OCI-LY7 (cell line): ENCODE measurements at regions not wholly inside any gene's neighbourhood (a gene's known extent, or its start where the extent isn't known, plus 50 kb on each side); places are given as distances from the start of the nearest gene placed in this dataset.

ENCODE experiments used
- BruUV-seq: library from RNA; stranded (reverse); fragments of 400-500 nt; replicated peaks from 2 replicates; lab custom pipeline; 2021; lab: Mats Ljungman, UMichigan
- CTCF ChIA-PET: fragments of 300-600 bp; sonication (Branson Sonifier 250); formaldehyde crosslinking; loops from one replicate; lab custom pipeline; 2022; ENCODE audit warnings: antibody characterized with exemption; ENCODE audit not compliant: unreplicated experiment; lab: Charles Lee
- POLR2A ChIA-PET: fragments of 300-600 bp; sonication (Branson Sonifier 250); formaldehyde crosslinking; loops from one replicate; lab custom pipeline; 2022; ENCODE audit warnings: antibody characterized with exemption; lab: Charles Lee
- DNase-seq: peaks from one replicate; pipeline ENCODE4 v3.0.0-alpha.2; 2015; ENCODE audit warnings: low spot score
- H2AFZ ChIP-seq: fragments of 200-600 bp; sonication (generic), shearing (Covaris generic); 2 replicates; pipeline ENCODE4 v1.6.1; 2014; ENCODE audit warnings: mild to moderate bottlenecking, antibody characterized with exemption, low read length, moderate library complexity
- H3K27ac ChIP-seq: fragments of 200-600 bp; sonication (generic); 2 replicates; pipeline ENCODE4 v1.5.1; 2014; ENCODE audit warnings: mixed run types, low read depth, mild to moderate bottlenecking, moderate library complexity, low read length, inconsistent platforms; ENCODE audit not compliant: poor library complexity, severe bottlenecking
- H3K36me3 ChIP-seq: fragments of 200-600 bp; sonication (generic); 2 replicates; pipeline ENCODE4 v1.6.1; 2014; ENCODE audit warnings: mild to moderate bottlenecking, antibody characterized with exemption, low read length, moderate library complexity, mixed read lengths; ENCODE audit not compliant: insufficient read depth
- H3K4me1 ChIP-seq: fragments of 200-600 bp; sonication (generic); 2 replicates; pipeline ENCODE4 v1.5.1; 2014; ENCODE audit warnings: mild to moderate bottlenecking, low read length; ENCODE audit not compliant: insufficient read depth, poor library complexity, severe bottlenecking
- H3K4me2 ChIP-seq: fragments of 200-600 bp; sonication (generic); 2 replicates; pipeline ENCODE4 v1.6.1; 2014; ENCODE audit warnings: mild to moderate bottlenecking, low read length
- H3K4me3 ChIP-seq: fragments of 200-600 bp; sonication (generic); 2 replicates; pipeline ENCODE4 v1.5.1; 2014; ENCODE audit warnings: mild to moderate bottlenecking, low read depth, low read length; ENCODE audit not compliant: poor library complexity, severe bottlenecking
- H3K79me2 ChIP-seq: fragments of 200-600 bp; sonication (generic); 2 replicates; pipeline ENCODE4 v1.6.1; 2016; ENCODE audit warnings: low read depth, mild to moderate bottlenecking, low read length, moderate library complexity, mixed read lengths; ENCODE audit not compliant: insufficient read depth
- H3K9me2 ChIP-seq: fragments of 200-600 bp; sonication (generic); 2 replicates; pipeline ENCODE4 v1.6.1; 2016; ENCODE audit warnings: mild to moderate bottlenecking, low read length, mixed read lengths; ENCODE audit not compliant: insufficient read depth
- H3K9me3 ChIP-seq: fragments of 200-600 bp; sonication (generic); 2 replicates; pipeline ENCODE4 v1.6.1; 2014; ENCODE audit warnings: mild to moderate bottlenecking, mixed run types, low read length, mixed read lengths
- H4K20me1 ChIP-seq: fragments of 200-600 bp; sonication (generic); 2 replicates; pipeline ENCODE4 v1.6.1; 2014; ENCODE audit warnings: mild to moderate bottlenecking, antibody characterized with exemption, low read length, moderate library complexity, mixed read lengths; ENCODE audit not compliant: insufficient read depth
- EZH2phosphoT487 ChIP-seq: fragments of 200-600 bp; sonication (generic); IDR thresholded peaks from 2 replicates; pipeline ENCODE4 v1.6.1; 2018; ENCODE audit warnings: low read depth, borderline replicate concordance, mild to moderate bottlenecking, mixed run types, antibody characterized with exemption, low read length, moderate library complexity, mixed read lengths
- intact Hi-C: fragments of 100-400 bp; cut with micrococcal nuclease; formaldehyde crosslinking; loops from one replicate; pipeline ENCODE4 v1.10.0; 2022; ENCODE audit not compliant: unreplicated experiment
- TF ChIP-seq, protein P1 (sequence below): fragments of 200-600 bp; sonication (generic); conservative IDR thresholded peaks from 2 replicates; pipeline ENCODE4 v1.5.1; 2014; ENCODE audit warnings: mild to moderate bottlenecking, antibody characterized with exemption, low read length, moderate library complexity, mixed read lengths

DNA sequence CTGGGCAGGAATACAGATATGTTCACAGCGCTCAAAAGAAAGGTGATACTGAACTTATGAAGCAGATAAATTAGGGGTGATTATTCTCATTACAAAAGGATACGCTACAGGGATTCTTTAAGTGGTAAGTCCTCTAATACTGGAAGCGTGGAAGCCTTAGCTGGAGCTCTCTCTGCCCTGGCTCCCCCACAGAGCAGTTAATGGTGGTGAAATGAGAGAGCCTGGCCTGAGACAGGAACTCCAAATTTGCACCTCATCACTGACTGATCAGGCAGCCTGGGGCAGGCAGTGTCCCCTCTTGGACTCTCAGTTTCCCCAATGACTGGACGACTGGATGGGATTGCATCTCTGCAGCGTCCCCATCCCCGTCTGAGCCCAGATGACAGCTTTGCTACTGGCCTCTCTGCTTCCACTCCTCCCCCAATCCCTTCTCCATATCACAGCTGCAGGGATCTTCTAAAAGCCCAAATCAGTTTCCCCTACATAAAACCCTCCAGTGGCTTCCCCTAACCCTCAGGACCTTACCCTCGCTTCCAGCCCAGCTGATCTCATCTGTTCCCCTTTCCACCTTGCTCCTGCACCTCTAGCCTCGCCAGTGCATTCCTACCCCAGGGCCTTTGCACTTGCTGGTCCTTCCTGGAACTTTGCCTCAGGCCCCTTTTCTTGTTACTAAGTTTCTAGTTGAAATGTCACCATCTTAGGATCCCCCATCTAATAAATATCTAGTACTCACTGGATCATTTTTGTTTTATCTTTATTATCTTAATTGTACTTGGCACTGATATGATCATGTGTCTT lies 171.7 kb upstream of the LHX5 start:
- H3K4me3 ChIP-seq, result no peak overlapping the region
- no peak overlapping the region for H3K27ac ChIP-seq
- no peaks in the 10 kb centered on the region for H3K36me3 ChIP-seq
- intact Hi-C loops, result no loop called here
- POLR2A ChIA-PET, result no interaction called here
- no peaks in the 10 kb centered on the region for H4K20me1 ChIP-seq
- H3K4me2 ChIP-seq, result no peak overlapping the region
- H3K4me1 ChIP-seq, result no peaks in the 10 kb centered on the region
- BruUV-seq, result no TSS peak
- no peak for DNase-seq
- CTCF ChIA-PET, result no interaction called here
- no peaks in the 10 kb centered on the region for H3K9me2 ChIP-seq
- TF ChIP-seq EZH2phosphoT487, result no peak
- TF ChIP-seq, protein P1, sequence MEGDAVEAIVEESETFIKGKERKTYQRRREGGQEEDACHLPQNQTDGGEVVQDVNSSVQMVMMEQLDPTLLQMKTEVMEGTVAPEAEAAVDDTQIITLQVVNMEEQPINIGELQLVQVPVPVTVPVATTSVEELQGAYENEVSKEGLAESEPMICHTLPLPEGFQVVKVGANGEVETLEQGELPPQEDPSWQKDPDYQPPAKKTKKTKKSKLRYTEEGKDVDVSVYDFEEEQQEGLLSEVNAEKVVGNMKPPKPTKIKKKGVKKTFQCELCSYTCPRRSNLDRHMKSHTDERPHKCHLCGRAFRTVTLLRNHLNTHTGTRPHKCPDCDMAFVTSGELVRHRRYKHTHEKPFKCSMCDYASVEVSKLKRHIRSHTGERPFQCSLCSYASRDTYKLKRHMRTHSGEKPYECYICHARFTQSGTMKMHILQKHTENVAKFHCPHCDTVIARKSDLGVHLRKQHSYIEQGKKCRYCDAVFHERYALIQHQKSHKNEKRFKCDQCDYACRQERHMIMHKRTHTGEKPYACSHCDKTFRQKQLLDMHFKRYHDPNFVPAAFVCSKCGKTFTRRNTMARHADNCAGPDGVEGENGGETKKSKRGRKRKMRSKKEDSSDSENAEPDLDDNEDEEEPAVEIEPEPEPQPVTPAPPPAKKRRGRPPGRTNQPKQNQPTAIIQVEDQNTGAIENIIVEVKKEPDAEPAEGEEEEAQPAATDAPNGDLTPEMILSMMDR, result no peak
- no peaks in the 10 kb centered on the region for H3K9me3 ChIP-seq
- no peak overlapping the region for H2AFZ ChIP-seq
- H3K79me2 ChIP-seq, result no peaks in the 10 kb centered on the region

DNA sequence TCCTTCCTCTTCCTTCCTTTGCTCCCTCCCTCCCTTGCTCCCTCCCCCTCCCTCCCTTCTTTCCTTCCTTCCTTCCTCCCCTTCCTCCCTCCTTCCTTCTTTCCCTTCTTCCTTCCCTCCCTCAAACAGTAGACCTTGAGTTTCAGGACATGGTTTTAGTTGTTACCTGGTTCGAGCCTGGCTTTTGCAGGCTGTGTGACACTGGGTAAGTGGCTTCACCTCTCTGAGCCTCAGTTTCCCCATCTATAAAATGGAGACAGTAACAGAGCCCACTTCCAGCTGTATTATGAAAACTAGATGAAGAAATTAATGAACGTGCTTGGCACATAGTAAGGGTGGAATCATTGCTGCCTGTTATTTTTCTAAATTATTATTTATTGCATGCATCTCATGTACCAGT lies 171.0 kb upstream of the LHX5 start:
- CTCF ChIA-PET, result no interaction called here
- TF ChIP-seq, protein P1, result no peak
- TF ChIP-seq EZH2phosphoT487, result no peak
- no TSS peak for BruUV-seq
- Histone ChIP-seq H3K4me2 (no peak overlapping the region), H3K4me3 (no peak overlapping the region), H3K27ac (no peak overlapping the region), H3K79me2 (no peaks in the 10 kb centered on the region), H3K9me3 (no peaks in the 10 kb centered on the region), H4K20me1 (no peaks in the 10 kb centered on the region), H2AFZ (no peak overlapping the region), H3K4me1 (no peaks in the 10 kb centered on the region), H3K9me2 (no peaks in the 10 kb centered on the region), H3K36me3 (no peaks in the 10 kb centered on the region)
- POLR2A ChIA-PET, result no interaction called here
- DNase-seq, result no peak
- intact Hi-C loops, result no loop called here

DNA sequence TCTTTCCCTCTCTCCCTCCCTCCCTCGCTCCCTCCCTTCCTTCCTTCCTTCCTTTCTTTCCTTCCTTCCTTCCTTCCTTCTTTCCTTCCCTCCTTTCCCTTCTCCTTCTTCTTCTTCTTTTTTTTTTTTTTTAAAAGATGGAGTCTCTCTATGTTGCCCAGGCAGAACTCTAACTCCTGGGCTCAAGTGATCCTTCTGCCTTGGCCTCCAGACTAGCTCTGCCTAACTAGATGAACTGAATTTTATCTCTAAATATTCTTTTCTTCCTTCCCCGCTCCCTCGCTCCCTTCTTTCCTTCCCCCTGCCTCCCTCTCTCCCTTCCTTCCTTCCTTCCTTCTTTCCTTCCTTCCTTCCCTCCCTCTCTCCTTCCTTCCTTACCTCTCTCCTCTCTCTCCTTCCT lies 170.5 kb upstream of the LHX5 start:
- Histone ChIP-seq H3K4me3 (no peak overlapping the region), H3K9me2 (no peaks in the 10 kb centered on the region), H3K4me1 (no peaks in the 10 kb centered on the region), H3K79me2 (no peaks in the 10 kb centered on the region), H3K36me3 (no peaks in the 10 kb centered on the region), H3K4me2 (no peak overlapping the region), H4K20me1 (no peaks in the 10 kb centered on the region), H2AFZ (no peak overlapping the region), H3K9me3 (no peaks in the 10 kb centered on the region), H3K27ac (no peak overlapping the region)
- POLR2A ChIA-PET, result no interaction called here
- no peak for DNase-seq
- intact Hi-C loops, result no loop called here
- CTCF ChIA-PET, result no interaction called here
- no TSS peak for BruUV-seq
- TF ChIP-seq, protein P1, result no peak
- TF ChIP-seq EZH2phosphoT487, result no peak
